HPDE6-E6E7 (cell line): ENCODE measurements at regions not wholly inside any gene's neighbourhood (a gene's known extent, or its start where the extent isn't known, plus 50 kb on each side); places are given as distances from the start of the nearest gene placed in this dataset.

Source experiments
- DNase-seq: peaks from one replicate; pipeline ENCODE4 v3.0.0; 2011; ENCODE audit warnings: missing footprints; ENCODE audit errors: extremely low spot score

DNA sequence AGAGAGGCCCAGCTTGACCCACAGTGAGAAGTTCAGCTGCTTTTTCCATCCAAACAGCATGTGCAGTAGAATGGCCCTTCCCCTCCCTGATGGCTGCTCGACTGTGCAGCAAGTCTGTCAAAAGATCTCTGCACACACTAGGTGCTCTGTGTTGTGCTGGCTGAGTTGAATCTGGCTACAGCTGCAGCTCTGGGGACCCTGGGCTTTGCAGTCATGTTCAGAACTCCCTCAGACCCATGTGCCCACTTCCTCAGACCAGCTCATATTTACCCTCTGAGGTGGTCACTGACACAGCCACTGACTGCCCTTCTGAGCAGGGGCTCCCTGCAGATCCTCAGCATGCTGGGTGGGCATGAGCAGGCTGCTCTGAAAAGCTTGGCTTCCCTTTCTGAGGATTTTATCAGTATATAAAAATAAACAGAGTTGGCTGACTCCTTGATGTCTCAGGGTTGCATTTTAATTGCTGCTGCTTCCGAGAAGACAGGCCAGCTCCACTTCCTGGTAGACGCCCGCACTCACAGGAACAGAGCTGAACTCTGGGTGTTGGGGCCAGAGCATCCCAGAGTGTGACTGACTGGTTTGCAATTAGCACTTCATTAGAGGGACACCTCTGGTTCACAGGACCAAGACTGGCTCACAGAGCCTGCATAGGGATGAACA is 507.9 kb downstream of the RPS24 start:
- DNase-seq: no peak

DNA sequence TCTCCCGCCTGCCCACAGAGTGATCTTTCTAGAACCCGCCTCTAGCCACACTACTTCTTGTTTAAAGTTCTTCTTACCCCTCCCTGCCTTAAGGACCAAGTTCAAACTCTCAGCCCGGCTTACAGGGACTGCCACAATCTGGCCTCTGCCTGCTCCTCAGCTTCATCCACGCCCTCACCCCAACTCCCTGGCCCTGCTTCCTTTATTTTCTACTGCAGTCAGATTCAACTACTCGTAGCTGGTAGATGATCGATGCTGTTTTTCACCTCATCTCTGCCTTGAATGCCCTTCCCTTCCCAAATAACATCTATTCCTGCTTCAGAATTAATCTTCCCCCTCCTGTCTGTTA is 508.5 kb downstream of the RPS24 start:
- no peak for DNase-seq

DNA sequence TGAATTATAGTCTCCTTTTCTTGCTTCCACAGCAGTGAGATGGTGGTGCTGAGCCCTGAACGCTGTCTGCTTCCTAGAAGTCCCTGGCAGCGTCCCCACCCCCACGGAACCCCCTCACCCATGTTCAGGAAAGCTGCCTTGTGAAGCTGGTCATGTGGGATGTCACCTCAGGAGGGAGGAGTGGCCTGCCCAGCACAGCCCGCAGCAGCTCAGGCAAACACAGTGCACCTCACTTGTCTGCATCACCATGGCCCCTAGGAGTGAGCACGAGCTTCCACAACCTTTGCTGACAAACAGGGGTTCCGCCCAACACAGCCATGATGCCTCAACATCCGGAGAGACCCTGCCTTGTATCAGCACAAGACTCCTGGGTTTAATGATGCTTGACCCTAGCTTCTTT is 508.9 kb downstream of the RPS24 start:
- no peak for DNase-seq

DNA sequence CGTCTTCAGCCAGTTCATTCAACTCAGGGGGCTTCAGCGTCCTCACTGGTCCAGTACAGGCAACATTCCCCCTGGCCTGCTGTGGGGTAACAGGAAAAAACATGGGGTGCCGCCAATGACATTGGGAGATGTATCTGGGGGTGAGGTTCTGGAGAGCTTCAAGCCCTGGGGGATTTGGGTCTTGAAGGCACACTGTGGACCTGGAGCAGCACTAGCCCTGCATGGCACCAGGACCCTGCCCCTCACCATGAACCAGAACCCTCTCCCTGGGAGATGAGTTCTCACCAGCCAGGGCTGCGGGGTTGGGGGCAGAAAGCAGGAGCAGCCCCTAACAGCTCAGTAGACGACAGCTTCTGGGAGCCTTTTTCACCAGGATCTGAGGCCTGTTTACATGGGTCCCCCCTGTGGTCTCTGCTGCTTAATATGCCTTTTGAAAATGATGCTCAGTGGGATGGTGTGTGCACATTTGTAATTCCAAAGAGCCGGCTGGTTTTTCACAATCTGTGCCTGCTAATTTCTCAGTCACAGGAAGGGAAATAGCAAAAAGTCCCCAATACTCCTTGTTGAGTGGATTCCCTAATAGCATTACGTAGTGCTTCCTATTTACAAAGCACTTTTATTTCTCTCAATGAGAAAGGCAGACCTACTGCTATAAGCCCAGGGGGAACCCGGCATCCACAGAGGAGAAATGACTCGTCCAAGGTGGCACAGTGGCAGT is 509.5 kb downstream of the RPS24 start:
- no peak for DNase-seq

DNA sequence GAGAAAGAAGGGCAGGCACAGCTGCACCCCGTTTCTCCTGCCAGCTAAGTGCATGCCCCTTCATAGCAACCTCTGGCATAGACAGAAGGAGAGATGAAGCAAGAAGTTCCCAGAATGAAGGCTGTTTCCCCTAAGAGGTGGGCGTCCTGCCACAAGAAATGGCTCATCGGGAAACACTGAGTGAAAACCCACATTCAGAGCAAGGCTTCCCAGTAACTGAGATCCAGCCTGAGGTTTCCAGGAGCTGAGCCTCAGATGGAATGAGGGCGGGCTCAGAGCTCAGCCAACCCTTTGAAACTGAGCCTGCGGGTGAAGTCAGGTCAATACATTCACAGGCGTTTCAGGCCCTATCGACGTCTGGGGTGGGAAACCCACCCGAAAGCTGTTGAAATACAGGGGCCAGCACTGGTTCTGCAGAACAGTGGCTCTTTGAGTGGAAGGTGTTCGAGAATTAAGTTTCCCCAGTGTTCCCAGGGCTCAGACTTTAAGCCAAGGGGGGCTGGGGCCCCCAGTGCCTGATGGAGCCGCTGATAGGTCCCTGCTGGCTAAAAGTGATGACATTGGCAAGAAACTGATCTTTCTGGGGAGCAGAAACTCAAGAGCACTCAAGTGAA is 510.2 kb downstream of the RPS24 start:
- DNase-seq: no peak

DNA sequence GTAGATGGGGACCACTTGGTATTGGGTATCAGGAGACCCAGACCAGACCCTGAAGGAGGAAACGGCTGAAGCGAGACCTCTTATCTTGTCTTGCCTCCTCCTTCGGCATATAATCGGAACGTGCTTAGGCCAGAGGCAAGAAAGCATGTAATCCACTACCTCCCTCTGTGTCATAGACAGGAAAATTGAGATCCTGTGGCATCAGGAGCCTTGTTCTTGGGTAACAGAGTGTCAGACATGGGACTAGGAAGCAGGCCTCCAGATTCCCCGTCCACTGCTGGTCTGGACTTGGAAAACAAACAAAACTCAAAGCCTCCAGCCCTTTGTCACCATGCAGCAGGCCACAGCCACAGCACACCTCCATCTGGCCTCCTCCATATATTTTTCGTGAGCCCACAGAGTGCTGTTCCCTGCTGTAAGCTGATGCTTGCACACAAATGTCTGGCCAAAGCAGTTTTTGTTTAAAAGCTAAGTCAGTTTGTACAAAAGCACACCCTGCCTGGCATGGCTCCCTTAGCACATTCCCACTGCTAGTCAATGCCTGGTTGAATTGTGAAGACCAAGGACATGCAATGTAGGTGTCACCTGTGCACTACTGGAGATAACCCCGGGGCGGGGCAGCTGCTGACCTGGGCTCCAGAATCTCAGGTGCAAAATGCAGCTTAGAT is 510.9 kb downstream of the RPS24 start:
- DNase-seq: no peak

DNA sequence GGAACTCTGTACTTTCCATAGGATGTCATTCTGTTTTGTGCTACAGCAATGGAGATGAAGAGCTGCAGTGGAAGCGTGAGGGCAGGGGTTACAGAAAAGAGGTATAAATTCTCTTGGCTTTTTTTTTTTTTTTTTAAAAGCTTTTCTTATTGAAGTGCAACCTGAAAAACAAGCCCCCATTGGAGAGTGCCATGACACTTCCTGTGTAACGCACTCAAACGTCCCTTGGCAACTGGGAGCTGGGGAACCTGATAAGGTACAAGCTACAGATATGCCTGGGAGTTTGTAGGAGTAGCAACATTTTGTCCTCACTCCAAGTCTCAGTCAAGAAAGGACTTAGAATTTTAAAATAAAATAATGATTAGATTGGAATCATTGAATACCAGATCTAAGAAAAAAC is 512.1 kb downstream of the RPS24 start:
- DNase-seq: no peak

DNA sequence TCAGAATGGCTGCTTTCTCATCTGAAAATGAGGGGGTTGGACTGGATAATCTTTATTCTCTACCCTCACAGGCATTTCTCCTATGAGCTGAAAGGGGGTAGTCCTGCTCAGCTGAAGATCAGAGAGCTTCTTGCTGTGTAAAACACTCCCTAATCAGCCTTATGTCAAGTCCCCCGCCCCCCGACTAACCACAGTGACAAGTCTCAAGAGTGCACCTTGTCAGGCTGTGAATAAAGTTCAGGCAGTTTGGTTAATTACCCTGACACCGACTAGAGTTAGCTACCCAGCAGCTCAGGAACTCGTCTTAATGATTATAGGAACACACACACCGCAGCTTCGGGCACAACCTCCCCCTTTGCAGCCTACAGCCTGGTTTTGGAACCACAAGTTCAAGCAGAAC is 513.7 kb downstream of the RPS24 start:
- no peak for DNase-seq

DNA sequence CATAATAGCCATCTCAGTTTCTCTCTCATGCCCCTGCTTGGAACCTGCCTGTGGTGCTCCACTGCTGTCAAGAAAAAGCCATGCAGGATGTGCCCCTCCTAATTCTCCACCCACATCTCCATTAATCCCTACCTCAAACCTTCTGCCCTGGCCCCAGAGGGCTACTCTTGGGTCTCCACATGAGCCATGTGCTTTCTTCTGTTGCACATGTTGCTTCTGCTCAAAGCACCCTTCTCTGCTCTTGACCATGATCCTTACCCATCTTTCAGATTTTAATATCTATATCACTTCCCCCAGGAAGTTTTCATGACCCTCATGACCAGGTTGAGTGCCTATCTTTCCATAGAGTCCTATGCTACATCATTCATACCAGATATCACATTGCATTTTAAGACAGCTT is 514.2 kb downstream of the RPS24 start:
- DNase-seq: no peak

DNA sequence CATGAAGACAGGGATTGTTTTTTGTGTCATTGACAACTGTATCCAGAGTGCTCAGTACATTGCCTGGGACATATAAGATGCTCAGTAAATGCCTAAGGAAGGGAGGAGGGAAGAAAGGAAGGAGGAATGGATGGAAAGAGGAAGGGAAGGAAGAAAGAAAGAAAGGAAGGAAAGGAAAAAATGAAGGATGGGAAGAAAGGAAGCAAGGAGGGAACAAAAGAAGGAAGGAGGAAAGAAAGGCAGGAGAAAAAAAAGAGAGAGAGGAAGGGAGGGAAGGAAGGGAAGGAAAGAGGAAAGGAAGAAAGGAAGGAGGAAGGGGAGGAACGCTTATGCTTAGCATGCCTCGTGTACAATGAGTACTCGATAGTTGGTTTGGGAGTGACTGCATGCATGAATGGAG is 514.7 kb downstream of the RPS24 start:
- no peak for DNase-seq

DNA sequence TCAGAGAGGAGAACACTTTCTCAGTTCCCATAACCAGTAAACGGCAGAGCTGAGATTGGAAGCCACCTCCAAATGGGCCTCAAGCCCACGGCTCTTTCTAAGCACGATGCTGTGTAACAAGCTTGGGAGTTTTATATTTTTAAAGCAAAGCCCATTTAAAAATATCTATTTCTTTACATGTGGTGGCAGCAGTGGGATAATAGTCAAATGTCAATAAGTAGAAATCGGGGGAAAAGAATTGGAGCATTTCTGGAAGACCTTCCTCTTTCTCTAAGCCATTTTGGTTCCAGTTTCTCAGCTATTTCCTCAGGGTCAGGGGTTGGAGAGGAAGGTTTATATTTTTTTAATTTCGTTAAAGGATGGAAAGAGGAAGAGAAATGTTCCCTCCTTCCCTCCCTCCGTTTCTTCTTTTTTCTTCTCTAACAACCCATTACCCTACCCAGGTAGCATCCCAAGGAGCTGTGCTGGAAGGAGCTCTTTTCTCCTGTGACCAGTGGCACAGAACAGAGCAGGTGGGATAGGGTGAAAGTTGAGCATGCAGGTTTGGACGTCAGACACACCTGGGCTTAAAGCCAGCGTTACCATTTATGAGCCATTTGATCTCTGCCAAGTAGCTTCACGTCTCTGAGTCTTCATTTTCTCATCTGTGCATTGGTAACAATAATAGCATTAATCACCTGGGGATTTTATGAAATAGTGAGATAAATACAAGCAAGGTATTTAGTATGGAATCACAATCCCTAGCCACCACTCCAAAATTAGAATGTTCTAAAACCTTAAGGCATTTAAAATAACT is 515.7 kb downstream of the RPS24 start:
- DNase-seq: no peak

DNA sequence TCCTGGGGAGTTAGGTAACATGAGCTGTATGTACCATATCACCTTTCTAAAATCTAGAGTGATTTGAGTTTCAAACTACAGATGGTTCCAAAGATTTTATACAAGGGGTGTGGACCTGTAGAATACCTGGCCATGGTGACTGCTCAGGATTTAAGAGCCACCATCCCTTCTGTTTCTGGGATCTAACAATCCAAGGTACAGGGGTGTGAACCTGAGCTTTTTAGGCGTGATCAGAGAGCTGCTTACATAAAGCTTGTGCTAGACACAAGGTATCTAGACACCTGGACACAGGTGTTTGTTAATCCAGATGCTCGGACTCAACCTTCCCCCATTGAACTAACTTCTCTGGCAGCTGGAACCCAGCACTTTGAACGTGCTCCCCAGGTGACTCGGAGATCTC is 516.4 kb downstream of the RPS24 start:
- no peak for DNase-seq

DNA sequence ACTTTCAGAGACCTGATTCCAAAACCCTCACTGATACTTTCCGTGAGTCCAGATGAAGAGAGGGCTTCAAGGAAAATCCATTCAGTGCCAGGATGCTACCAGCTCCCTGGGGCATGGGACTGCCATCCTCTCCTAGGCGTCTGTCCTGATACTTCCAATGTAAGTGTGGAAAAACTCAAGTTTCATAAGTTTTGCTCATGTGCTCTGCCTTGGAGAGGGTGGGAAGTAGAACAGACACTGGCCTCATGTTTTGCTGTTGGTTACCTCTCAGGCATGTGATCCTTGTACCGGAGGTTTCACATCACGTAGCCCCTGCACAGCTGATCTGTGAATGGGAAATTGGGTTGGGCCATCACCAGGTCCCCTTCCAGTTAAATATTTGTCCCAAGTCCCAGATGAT is 517.1 kb downstream of the RPS24 start:
- no peak for DNase-seq

DNA sequence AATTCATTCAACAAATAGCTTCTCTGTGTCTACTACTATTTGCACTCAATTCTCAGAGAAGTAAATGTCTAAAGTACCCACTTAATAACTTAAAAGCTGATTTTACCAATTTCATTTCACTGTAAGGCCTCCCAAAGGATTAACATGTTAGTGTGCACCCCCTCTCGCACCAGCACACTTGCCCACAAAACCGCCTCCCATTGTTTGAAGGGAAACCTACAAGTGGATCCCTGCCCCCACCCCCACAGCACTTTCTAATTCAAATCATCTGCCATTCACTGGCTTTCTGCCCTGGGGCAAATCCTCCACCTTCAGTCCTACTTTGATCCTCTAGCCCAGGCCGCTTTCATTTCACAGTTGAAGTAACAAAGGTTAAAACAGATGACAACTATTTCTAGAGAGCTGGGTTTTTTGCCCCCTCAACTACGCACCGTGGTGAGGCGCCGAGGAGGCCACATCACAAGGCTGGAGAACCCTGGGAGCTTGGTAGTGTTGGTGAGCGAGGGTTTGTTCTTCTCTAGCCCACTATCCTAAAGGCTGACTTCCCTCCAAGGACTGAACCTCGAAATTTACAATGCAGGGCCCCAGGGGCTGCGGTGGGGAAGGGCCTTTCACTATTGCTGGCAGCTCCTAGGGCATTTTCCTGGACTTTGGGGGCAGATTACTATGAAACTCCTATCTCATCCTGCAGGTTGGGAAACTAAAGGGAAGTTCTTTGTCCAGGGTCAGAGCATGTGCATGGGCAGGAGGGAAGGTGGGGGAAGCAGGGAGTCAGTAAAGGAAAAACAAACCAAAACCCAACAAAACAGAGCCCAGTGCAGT is 517.4 kb upstream of the ZMIZ1 start:
- DNase-seq: no peak

DNA sequence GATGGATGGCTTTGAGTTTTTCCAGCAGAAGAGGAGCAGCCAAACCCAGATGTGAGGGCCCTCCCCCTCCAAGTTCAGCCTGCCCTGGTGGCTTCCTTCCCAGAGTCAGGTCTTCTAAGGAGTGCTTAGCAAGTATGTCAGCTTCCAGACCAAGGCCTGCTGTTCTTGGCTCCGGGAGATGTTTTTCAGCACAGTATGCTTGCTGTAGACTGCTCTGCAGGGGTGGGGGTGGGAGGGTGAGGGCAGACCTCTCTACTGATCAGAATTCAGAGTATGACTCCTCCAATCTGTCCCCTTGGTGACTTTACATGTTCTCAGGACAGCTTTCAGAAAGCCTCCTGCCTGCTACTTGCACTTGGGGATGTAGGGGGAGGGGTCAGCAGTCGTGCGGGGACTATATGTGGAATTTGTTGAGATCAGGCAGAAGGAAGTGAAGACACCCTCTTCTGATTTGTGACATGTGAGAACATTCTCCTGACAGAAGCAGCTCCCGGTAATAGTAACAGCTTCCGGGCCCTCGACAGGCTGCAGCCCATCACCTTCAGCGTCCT is 516.4 kb upstream of the ZMIZ1 start:
- no peak for DNase-seq

DNA sequence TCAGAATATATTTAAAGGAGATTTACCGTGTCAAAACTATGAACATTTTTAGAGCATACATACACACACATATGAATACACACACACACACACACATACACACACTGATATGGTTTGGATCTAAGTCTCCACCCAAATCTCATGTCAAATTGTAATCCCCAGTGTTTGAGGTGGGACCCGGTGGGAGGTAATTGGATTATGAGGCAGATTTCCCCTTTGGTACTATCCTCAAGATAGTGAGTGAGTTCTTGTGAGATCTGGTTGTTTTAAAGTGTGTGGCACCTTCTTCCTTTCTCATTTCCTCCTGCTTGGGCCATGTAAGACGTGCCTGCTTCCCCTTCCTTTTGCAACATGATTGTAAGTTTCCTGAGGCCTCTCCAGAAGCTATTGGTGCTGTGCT is 515.0 kb upstream of the ZMIZ1 start:
- no peak for DNase-seq

DNA sequence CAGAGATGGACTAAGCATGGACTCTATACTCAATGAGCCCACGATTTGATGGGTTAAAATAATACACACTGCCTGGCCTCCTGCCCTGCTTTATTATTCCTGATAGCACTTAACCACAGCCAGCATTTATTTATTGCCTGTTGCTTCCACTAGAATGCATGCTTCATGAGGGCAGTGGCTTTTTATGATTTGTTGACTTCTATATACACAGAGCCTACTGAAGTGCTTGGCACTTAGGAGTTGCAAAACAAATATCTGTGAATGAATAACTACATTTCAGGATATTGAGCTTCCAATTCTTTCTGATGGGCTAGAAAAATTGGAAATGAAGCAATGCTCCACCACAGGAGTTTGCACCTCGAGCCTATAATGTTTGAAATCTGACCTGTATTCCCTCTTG is 513.6 kb upstream of the ZMIZ1 start:
- no peak for DNase-seq

DNA sequence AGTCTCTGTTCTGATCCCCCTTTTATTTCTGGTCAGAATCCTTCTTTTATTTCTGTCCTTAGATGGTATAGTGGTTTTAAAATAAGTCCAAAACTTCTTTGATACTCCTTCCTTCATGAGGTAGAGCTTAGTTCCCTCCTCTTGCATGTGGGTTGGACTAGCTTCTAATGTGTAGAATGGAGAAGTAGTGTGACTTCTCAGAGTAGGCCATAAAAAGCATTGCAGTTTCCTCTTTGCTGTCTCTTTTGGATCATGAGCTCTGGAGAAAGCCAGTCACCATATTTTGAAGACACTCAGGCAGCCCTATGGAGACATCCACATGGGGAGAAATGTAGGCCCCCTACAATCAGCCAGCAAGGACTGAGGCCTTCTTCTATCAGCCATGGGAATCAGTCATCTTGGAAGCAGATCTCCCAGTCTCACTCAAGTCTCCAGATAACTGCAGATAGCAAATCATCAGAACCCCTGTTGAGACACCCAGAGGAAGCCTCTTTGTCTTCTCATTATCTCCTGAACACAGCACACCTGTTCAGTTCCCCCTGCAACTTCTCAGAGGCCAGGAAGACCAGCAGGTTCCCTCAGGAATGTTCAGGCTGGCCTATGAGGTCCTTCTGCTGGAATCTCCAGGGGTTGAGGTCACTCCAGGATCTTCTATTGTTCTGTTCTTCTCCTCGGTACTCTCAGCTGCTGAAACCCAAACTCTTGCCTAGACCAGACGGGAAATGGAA is 511.9 kb upstream of the ZMIZ1 start:
- DNase-seq: no peak

DNA sequence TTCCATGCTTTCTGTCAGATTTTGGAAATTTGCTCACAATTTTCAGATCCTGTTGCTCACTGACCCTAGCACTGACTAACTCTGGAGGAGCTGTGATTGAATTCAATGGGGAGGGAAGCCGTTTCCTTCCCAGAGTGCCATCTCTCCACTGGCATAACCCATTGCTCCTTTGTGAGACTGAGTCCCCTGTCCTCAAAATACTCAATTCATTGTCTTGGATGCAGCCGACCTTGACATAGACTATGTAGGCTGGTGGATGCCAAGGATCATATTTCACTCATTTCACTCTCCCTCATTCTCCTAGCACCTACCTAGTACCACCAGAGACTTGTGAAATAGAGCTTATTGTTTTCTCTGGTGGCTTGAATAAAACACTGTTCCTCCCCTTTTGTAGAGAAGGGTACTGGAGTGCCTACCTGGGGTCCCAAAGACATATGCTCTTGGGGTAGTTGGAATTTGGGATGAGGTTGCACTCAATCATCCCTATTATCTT is 511.3 kb upstream of the ZMIZ1 start:
- no peak for DNase-seq
